ENCODE measurements at regions not wholly inside any gene's neighbourhood (a gene's known extent, or its start where the extent isn't known, plus 50 kb on each side); places are given as distances from the start of the nearest gene placed in this dataset.

GRCh38 chr9:36760667-36761420 is 188.1 kb downstream of the MELK start:
- no peak overlapping the region for H3K4me3 ChIP-seq (ENCODE audit: low read depth, low read length)
- in situ Hi-C loops (cut with HindIII; ENCODE audit: low sequenced_read_pairs) = no loop called here
- TF ChIP-seq CTCF (IDR thresholded peaks at IDR 0.05; ENCODE audit: low read depth, low read length) = no peak
- DNase-seq (ENCODE audit: low read depth, low spot score) = no peak

DNA sequence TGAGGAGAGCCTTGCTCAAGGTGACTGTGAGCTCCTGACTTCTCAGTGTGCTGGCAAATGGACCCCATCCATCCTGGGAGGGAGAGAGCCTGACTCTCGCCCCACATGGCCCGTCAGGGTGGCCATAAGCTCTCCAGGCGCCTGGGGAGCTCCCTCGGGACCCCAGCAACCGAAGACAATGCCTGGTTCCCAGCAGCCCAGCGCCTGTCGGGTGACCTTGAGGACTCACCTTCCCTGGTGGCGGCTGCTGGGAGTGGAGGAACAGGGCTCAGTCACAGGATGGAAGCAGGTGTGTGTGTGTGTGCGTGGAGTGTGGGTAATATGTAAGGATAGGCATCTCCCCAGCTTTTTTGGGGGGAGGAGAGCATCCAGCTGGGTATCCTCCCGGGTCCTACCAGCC is 190.3 kb downstream of the MELK start:
- no peak for DNase-seq (ENCODE audit: low read depth, low spot score)
- H3K4me3 ChIP-seq (ENCODE audit: low read depth, low read length) = no peak overlapping the region
- in situ Hi-C loops (cut with HindIII; ENCODE audit: low sequenced_read_pairs) = no loop called here
- no peak for TF ChIP-seq CTCF (IDR thresholded peaks at IDR 0.05; ENCODE audit: low read depth, low read length)

DNA sequence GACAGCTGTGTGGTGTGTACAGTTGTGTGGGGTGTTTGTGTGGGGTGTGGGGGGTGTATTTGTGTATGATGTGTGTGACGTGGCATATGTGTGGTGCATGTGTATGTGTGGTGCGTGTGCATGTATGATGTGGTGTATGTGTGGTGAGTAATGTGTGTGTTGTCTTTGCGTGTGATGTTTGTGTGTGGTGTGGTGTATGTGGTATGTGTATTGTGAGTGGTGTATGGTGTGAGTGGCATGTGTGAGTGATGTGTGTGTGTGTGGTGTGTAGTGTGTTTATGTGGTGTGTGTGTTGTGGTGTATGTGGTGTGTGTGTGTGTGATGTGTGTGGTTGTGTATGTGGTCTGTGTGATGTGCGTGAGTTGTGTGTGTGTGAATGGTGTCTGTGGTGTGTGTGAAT is 191.1 kb downstream of the MELK start:
- DNase-seq (ENCODE audit: low read depth, low spot score) = no peak
- in situ Hi-C loops (cut with HindIII; ENCODE audit: low sequenced_read_pairs) = no loop called here
- H3K4me3 ChIP-seq (ENCODE audit: low read depth, low read length) = no peak overlapping the region
- TF ChIP-seq CTCF (IDR thresholded peaks at IDR 0.05; ENCODE audit: low read depth, low read length) = no peak

- DNase-seq (ENCODE audit: low read depth, low spot score) = no peak
- in situ Hi-C loops (cut with HindIII; ENCODE audit: low sequenced_read_pairs) = no loop called here
- no peak overlapping the region for H3K4me3 ChIP-seq (ENCODE audit: low read depth, low read length)
- no peak for TF ChIP-seq CTCF (IDR thresholded peaks at IDR 0.05; ENCODE audit: low read depth, low read length)
Observed at GRCh38 chr9:36764364-36765076, 191.8 kb downstream of the MELK start.

DNA sequence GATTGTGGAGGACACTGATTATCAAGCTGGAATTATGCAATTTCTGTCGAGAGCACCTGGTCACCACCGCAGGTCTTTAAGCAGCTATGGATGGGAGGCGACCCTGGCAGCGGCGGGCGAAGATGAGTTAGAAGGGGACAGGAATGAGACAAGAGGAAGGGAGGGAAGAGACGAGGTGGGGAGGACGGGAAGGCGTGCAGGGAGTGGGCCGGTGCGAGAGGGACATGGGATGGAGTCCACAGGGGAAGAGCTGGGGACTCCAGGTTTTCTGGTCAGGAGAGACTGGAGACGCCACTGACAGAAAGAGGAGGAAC is 192.3 kb downstream of the MELK start:
- in situ Hi-C loops (cut with HindIII; ENCODE audit: low sequenced_read_pairs) = no loop called here
- H3K4me3 ChIP-seq (ENCODE audit: low read depth, low read length) = no peak overlapping the region

More for the DNA sequence above, 192.3 kb downstream of the MELK start:
- no peak for TF ChIP-seq CTCF (IDR thresholded peaks at IDR 0.05; ENCODE audit: low read depth, low read length)
- DNase-seq (ENCODE audit: low read depth, low spot score) = no peak

Data from astrocyte of the spinal cord (primary cell).